Activated CD4-positive, alpha-beta T cell treated with anti-CD3 and anti-CD28 coated beads for 4 hours (primary cell): ENCODE measurements at regions not wholly inside any gene's neighbourhood (a gene's known extent, or its start where the extent isn't known, plus 50 kb on each side); places are given as distances from the start of the nearest gene placed in this dataset.

Experiments
- DNase-seq, 2 donors: peaks; one replicate each; pipeline ENCODE4 v3.0.0-alpha.2; 2020

- DNase-seq: no peak
Measured at GRCh38 chr6:134520181-134521115, 202.5 kb upstream of the SGK1 start.

GRCh38 chr6:134519465-134519864, 201.6 kb upstream of the SGK1 start:
- peak; percentile 17 to 20 for DNase-seq

GRCh38 chr6:134517868-134518267, 200.0 kb upstream of the SGK1 start:
- DNase-seq: no peak

- no peak for DNase-seq
Measured at GRCh38 chr6:134517145-134517658, 199.3 kb upstream of the SGK1 start.

GRCh38 chr6:134516582-134516981, 198.7 kb upstream of the SGK1 start:
- DNase-seq: no peak

- DNase-seq: no peak
Measured at GRCh38 chr6:134515986-134516385, 198.1 kb upstream of the SGK1 start.

- DNase-seq: no peak
Measured at GRCh38 chr6:134512981-134513391, 195.1 kb upstream of the SGK1 start.

- DNase-seq: no peak
Measured at GRCh38 chr6:134511984-134512683, 194.2 kb upstream of the SGK1 start.

GRCh38 chr6:134510920-134511319, 193.0 kb upstream of the SGK1 start:
- DNase-seq: no peak

GRCh38 chr6:134510142-134510541, 192.2 kb upstream of the SGK1 start:
- no peak for DNase-seq

- no peak for DNase-seq
Measured at GRCh38 chr6:134508862-134509498, 191.1 kb upstream of the SGK1 start.

- DNase-seq: no peak
Measured at GRCh38 chr6:134506162-134506561, 188.2 kb upstream of the SGK1 start.

GRCh38 chr6:134503585-134504281, 185.8 kb upstream of the SGK1 start:
- no peak for DNase-seq

- no peak for DNase-seq
Measured at GRCh38 chr6:134502614-134503549, 185.0 kb upstream of the SGK1 start.

GRCh38 chr6:134495890-134496248, 178.0 kb upstream of the SGK1 start:
- DNase-seq: no peak

GRCh38 chr6:134495203-134495889, 177.4 kb upstream of the SGK1 start:
- DNase-seq: no peak

GRCh38 chr6:134493789-134494188, 175.9 kb upstream of the SGK1 start:
- DNase-seq: no peak

GRCh38 chr6:134491477-134491876, 173.6 kb upstream of the SGK1 start:
- no peak for DNase-seq

GRCh38 chr6:134482593-134483270, 164.8 kb upstream of the SGK1 start:
- no peak for DNase-seq

GRCh38 chr6:134481966-134482365, 164.1 kb upstream of the SGK1 start:
- no peak for DNase-seq
